Stimulated activated naive CD8-positive, alpha-beta T cell treated with anti-CD3 and anti-CD28 coated beads, Interleukin-15, Interleukin-2, amounts not matched to agents 100 U/mL and 50 U/mL, for 24 hours (primary cell): ENCODE measurements at regions not wholly inside any gene's neighbourhood (a gene's known extent, or its start where the extent isn't known, plus 50 kb on each side); places are given as distances from the start of the nearest gene placed in this dataset.

ENCODE experiments used
- ATAC-seq: fragments of 150-1000 bp; cut with Tn5 transposase; one replicate; pipeline ENCODE4 v1.10.0; 2021
- DNase-seq: peaks from one replicate; pipeline ENCODE4 v3.0.0; 2021

GRCh38 chr12:128170181-128170580 lies 96.8 kb upstream of the TMEM132C start:
- ATAC-seq = no peak
- DNase-seq = no peak

GRCh38 chr12:128178565-128178964 lies 88.4 kb upstream of the TMEM132C start:
- DNase-seq = no peak

GRCh38 chr12:128178966-128179365 lies 88.0 kb upstream of the TMEM132C start:
- ATAC-seq (no peak), DNase-seq (no peak)

More at GRCh38 chr12:128178565-128178964, 88.4 kb upstream of the TMEM132C start:
- ATAC-seq = no peak

GRCh38 chr12:128180166-128180565 lies 86.8 kb upstream of the TMEM132C start:
- DNase-seq (no peak), ATAC-seq (no peak)

DNA sequence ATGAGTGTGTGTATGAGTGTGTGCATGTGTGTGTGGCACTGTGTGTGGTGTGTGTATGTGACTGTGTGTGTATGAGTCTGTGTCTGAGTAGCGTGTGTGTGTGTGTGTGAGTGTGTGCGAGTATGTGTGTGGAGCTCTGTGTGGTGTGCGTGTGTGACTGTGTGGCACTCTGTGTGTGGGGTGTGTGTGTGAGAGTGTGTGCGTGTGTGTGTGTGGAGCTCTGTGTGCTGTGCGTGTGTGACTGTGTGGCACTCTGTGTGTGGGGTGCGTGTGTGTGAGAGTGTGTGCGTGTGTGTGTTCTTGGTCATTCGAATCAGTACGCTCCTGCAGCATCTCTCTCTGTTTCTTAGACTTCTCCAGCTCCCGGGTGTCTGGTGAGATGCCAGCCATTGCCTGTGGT lies 76.9 kb upstream of the TMEM132C start:
- ATAC-seq (no peak), DNase-seq (no peak)

GRCh38 chr12:128190614-128191013 lies 76.4 kb upstream of the TMEM132C start:
- DNase-seq (no peak), ATAC-seq (no peak)

DNA sequence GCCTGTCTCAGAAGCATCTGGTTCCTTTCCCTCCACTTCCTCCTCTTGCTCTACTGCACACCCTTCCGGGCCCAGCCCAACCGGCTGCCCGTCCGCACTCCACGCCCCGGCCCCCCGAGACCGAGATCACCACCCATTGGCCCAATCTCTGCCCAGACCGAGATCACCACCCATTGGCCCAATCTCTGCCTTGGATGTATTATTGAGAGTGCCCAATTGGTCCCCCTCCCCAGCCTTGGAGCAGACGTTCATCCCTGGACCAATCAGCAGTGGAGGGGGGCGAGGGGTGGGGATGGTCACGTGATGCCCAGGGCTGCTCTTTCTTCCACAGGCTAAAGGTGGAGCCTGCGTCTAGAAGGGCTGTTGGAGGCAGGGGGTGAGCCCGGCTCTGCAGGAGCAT lies 75.6 kb upstream of the TMEM132C start:
- ATAC-seq (no peak), DNase-seq (no peak)

- DNase-seq = no peak
- no peak for ATAC-seq
These were observed 62.3 kb upstream of the TMEM132C start for GRCh38 chr12:128204711-128205110.

GRCh38 chr12:128205145-128205544 lies 61.8 kb upstream of the TMEM132C start:
- no peak for DNase-seq

GRCh38 chr12:128205758-128206157 lies 61.2 kb upstream of the TMEM132C start:
- ATAC-seq (no peak), DNase-seq (no peak)

More at GRCh38 chr12:128205145-128205544, 61.8 kb upstream of the TMEM132C start:
- ATAC-seq = no peak
